ENCODE measurements at regions not wholly inside any gene's neighbourhood (a gene's known extent, or its start where the extent isn't known, plus 50 kb on each side); places are given as distances from the start of the nearest gene placed in this dataset.

DNA sequence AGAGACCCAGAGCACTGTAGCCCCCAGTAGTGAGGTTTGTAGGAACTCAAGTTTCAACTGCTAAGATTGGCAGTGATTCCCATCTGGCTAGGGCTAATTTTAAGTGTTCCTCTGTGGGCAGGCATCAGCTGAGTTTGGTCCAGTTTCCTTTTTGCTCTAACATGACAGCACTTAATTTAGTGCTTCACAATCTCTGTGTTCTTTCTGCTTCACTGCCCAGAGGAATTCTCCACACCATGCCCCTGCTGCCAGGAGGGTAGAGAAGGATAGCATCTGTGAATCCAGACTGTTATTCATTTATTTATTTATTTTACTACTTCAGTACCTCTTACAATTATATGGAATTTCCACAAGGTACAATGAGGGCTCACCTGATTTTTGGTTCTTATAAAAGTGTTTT lies 549.9 kb upstream of the FSIP2 start:
- no peak for TF ChIP-seq CTCF (IDR thresholded peaks at IDR 0.05)
- no peaks in the 10 kb centered on the region for H3K27me3 ChIP-seq (ENCODE audit: control insufficient read depth in 1 of 2, insufficient read depth in 2 of 2, low read length in 2 of 2)
- DNase-seq (no peak), ATAC-seq (ENCODE audit: poor library complexity) (no peak)
- peaks cover 0 to 10% of the 10 kb centered on the region in 2 experiments for H3K9me3 ChIP-seq (ENCODE audit: control insufficient read depth in 1 of 2, insufficient read depth in 1 of 2, low read length in 2 of 2)
- Mint-ChIP-seq H3K27me3 (no peaks in the 10 kb centered on the region), H3K36me3 (ENCODE audit: low read depth) (no peaks in the 10 kb centered on the region), H3K27ac (no peak overlapping the region), H3K9me3 (peaks cover 2% of the 10 kb centered on the region), H3K4me1 (ENCODE audit: low read depth) (no peaks in the 10 kb centered on the region), H3K4me3 (no peak overlapping the region)
- H3K4me3 ChIP-seq (ENCODE audit: low read length), result no peak overlapping the region
- no peaks in the 10 kb centered on the region for H3K36me3 ChIP-seq (ENCODE audit: insufficient read depth, low read length)
- intact Hi-C loops (cut with DNase I, micrococcal nuclease), result no loop called here
- no peak overlapping the region for H3K27ac ChIP-seq (ENCODE audit: low read depth in 1 of 2, low read length in 2 of 2)
- POLR2A ChIA-PET, result no interaction called here
- H3K4me1 ChIP-seq (ENCODE audit: insufficient read depth, low read length), result no peaks in the 10 kb centered on the region
- CTCF ChIA-PET, result no interaction called here

DNA sequence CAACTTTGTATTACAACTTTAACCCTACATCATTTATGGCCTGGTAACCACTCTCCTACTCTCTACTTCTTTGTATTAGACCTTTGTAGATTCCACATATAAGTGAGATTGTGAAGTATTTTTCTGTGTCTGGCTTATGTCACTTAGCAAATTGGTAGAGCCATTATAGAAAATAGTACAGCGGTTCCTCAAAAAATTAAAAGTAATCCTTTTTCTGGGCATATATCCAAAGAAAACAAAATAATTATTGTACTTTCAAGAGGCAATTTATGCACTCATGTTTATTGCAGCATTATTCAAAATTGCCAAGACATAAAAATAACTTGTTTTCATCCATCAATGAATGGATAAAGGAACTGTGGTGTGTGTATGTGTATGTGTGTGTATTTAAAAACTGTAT lies 537.5 kb upstream of the FSIP2 start:
- H3K4me1 Mint-ChIP-seq (ENCODE audit: low read depth), result no peaks in the 10 kb centered on the region
- Histone ChIP-seq H3K9me3 (ENCODE audit: control insufficient read depth in 1 of 2, insufficient read depth in 1 of 2, low read length in 2 of 2) (no peaks in the 10 kb centered on the region), H3K4me1 (ENCODE audit: insufficient read depth, low read length) (no peaks in the 10 kb centered on the region), H3K36me3 (ENCODE audit: insufficient read depth, low read length) (no peaks in the 10 kb centered on the region), H3K4me3 (ENCODE audit: low read length) (no peak overlapping the region), H3K27ac (ENCODE audit: low read depth in 1 of 2, low read length in 2 of 2) (no peak overlapping the region), H3K27me3 (ENCODE audit: control insufficient read depth in 1 of 2, insufficient read depth in 2 of 2, low read length in 2 of 2) (no peaks in the 10 kb centered on the region)
- intact Hi-C loops (cut with DNase I, micrococcal nuclease), result no loop called here
- CTCF ChIA-PET, result no interaction called here
- DNase-seq, result no peak
- no peak for ATAC-seq (ENCODE audit: poor library complexity)
- no peak overlapping the region for H3K4me3 Mint-ChIP-seq
- H3K9me3 Mint-ChIP-seq, result no peaks in the 10 kb centered on the region
- H3K36me3 Mint-ChIP-seq (ENCODE audit: low read depth), result no peaks in the 10 kb centered on the region
- H3K27me3 Mint-ChIP-seq, result no peaks in the 10 kb centered on the region
- H3K27ac Mint-ChIP-seq, result no peak overlapping the region
- POLR2A ChIA-PET, result no interaction called here
- TF ChIP-seq CTCF (IDR thresholded peaks at IDR 0.05), result no peak

DNA sequence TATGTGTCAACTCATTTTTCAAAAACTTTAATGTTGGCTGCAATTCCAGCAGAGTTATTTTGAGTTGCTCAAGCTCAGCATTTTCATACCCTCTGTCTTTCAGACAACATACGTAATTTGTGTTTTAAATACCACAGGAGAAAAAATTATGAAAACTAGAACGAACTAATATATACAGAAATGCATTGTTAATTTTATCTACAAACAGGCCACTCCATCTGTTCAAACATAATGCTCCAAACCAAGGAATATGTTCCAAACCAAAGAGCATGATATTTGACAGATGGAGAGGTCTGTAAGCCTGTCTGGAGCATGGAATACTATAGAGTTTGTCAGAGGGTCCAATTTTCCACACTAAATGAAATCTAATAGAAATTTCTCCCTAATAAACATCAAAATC lies 536.2 kb upstream of the FSIP2 start:
- TF ChIP-seq CTCF (IDR thresholded peaks at IDR 0.05), result no peak
- ChIA-PET CTCF (no interaction called here), POLR2A (no interaction called here)
- intact Hi-C loops (cut with DNase I, micrococcal nuclease), result no loop called here
- no peaks in the 10 kb centered on the region for H3K4me1 Mint-ChIP-seq (ENCODE audit: low read depth)
- Histone ChIP-seq H3K4me1 (ENCODE audit: insufficient read depth, low read length) (no peaks in the 10 kb centered on the region), H3K27ac (ENCODE audit: low read depth in 1 of 2, low read length in 2 of 2) (no peak overlapping the region), H3K27me3 (ENCODE audit: control insufficient read depth in 1 of 2, insufficient read depth in 2 of 2, low read length in 2 of 2) (no peaks in the 10 kb centered on the region), H3K36me3 (ENCODE audit: insufficient read depth, low read length) (no peaks in the 10 kb centered on the region), H3K9me3 (ENCODE audit: control insufficient read depth in 1 of 2, insufficient read depth in 1 of 2, low read length in 2 of 2) (no peaks in the 10 kb centered on the region), H3K4me3 (ENCODE audit: low read length) (no peak overlapping the region)
- ATAC-seq (ENCODE audit: poor library complexity), result no peak
- H3K27ac Mint-ChIP-seq, result no peak overlapping the region
- H3K9me3 Mint-ChIP-seq, result no peaks in the 10 kb centered on the region
- no peak overlapping the region for H3K4me3 Mint-ChIP-seq
- H3K36me3 Mint-ChIP-seq (ENCODE audit: low read depth), result no peaks in the 10 kb centered on the region
- no peak for DNase-seq
- no peaks in the 10 kb centered on the region for H3K27me3 Mint-ChIP-seq

All from CD4-positive, alpha-beta T cell (primary cell).